Mesothelial cell of epicardium (in vitro differentiated cells): ENCODE measurements at regions not wholly inside any gene's neighbourhood (a gene's known extent, or its start where the extent isn't known, plus 50 kb on each side); places are given as distances from the start of the nearest gene placed in this dataset.
A peak's percentile ranks its signal among the peaks of the same experiment; 100 is the strongest.

Source experiments
- DNase-seq, 2 experiments: peaks; one replicate each; pipeline ENCODE4 v3.0.0; 2021; ENCODE audit warnings: low spot score in 2 of 2; ENCODE audit not compliant: unreplicated experiment in 2 of 2
- H3K27ac Mint-ChIP-seq: 2 replicates; pipeline ENCODE4 v1.8.0; 2021; ENCODE audit warnings: mixed read lengths
- H3K27me3 Mint-ChIP-seq: 2 replicates; pipeline ENCODE4 v1.8.0; 2021; ENCODE audit warnings: low read depth, mixed read lengths
- H3K36me3 Mint-ChIP-seq: 2 replicates; pipeline ENCODE4 v1.8.0; 2021; ENCODE audit warnings: mixed read lengths
- H3K4me1 Mint-ChIP-seq: 2 replicates; pipeline ENCODE4 v1.8.0; 2021; ENCODE audit warnings: mixed read lengths
- H3K4me3 Mint-ChIP-seq: 2 replicates; pipeline ENCODE4 v1.8.0; 2021; ENCODE audit warnings: mild to moderate bottlenecking, moderate library complexity, mixed read lengths
- H3K9me3 Mint-ChIP-seq: 2 replicates; pipeline ENCODE4 v1.8.0; 2021; ENCODE audit warnings: mixed read lengths
- CTCF ChIP-seq: fragments of 200-600 bp; sonication (generic); IDR thresholded peaks from one replicate; pipeline ENCODE4 v1.5.0; 2021; ENCODE audit warnings: antibody characterized with exemption; ENCODE audit not compliant: unreplicated experiment

GRCh38 chrX:39808471-39808917 is 289.3 kb downstream of the BCOR start:
- peaks cover 18% of the 10 kb centered on the region for H3K4me1 Mint-ChIP-seq
- H3K9me3 Mint-ChIP-seq: peaks cover 19% of the 10 kb centered on the region
- H3K27me3 Mint-ChIP-seq: no peaks in the 10 kb centered on the region
- H3K36me3 Mint-ChIP-seq: no peaks in the 10 kb centered on the region
- no peak overlapping the region for H3K4me3 Mint-ChIP-seq
- TF ChIP-seq CTCF: no peak
- H3K27ac Mint-ChIP-seq: peak overlapping the region; percentile 86
- no peak for DNase-seq

GRCh38 chrX:39809331-39809730 is 288.4 kb downstream of the BCOR start:
- peak overlapping the region; percentile 86 for H3K27ac Mint-ChIP-seq
- no peaks in the 10 kb centered on the region for H3K27me3 Mint-ChIP-seq
- TF ChIP-seq CTCF: no peak
- no peak for DNase-seq
- peaks cover 23% of the 10 kb centered on the region for H3K4me1 Mint-ChIP-seq
- H3K9me3 Mint-ChIP-seq: peaks cover 22% of the 10 kb centered on the region
- no peak overlapping the region for H3K4me3 Mint-ChIP-seq
- H3K36me3 Mint-ChIP-seq: no peaks in the 10 kb centered on the region

- H3K9me3 Mint-ChIP-seq: peaks cover 16% of the 10 kb centered on the region
- H3K4me1 Mint-ChIP-seq: peaks cover 25% of the 10 kb centered on the region
- no peak overlapping the region for H3K27ac Mint-ChIP-seq
- H3K36me3 Mint-ChIP-seq: no peaks in the 10 kb centered on the region
- no peak overlapping the region for H3K4me3 Mint-ChIP-seq
- no peak for DNase-seq
- H3K27me3 Mint-ChIP-seq: no peaks in the 10 kb centered on the region
- no peak for TF ChIP-seq CTCF
Observed at GRCh38 chrX:39810901-39811300, 286.9 kb downstream of the BCOR start.

- Mint-ChIP-seq H3K36me3 (no peaks in the 10 kb centered on the region), H3K27me3 (no peaks in the 10 kb centered on the region), H3K4me3 (no peak overlapping the region), H3K4me1 (peaks cover 26% of the 10 kb centered on the region), H3K9me3 (peaks cover 11% of the 10 kb centered on the region), H3K27ac (no peak overlapping the region)
- DNase-seq: no peak
- no peak for TF ChIP-seq CTCF
Observed at GRCh38 chrX:39811376-39811775, 286.4 kb downstream of the BCOR start.

- H3K27me3 Mint-ChIP-seq: peaks cover 6% of the 10 kb centered on the region
- H3K4me1 Mint-ChIP-seq: peaks cover 33% of the 10 kb centered on the region
- DNase-seq: no peak
- H3K9me3 Mint-ChIP-seq: peaks cover 11% of the 10 kb centered on the region
- TF ChIP-seq CTCF: no peak
- H3K27ac Mint-ChIP-seq: no peak overlapping the region
- H3K4me3 Mint-ChIP-seq: no peak overlapping the region
- no peaks in the 10 kb centered on the region for H3K36me3 Mint-ChIP-seq
Observed at GRCh38 chrX:39813631-39814277, 284.0 kb downstream of the BCOR start.
